Thyroid gland (tissue), 4 donors: ENCODE measurements at regions not wholly inside any gene's neighbourhood (a gene's known extent, or its start where the extent isn't known, plus 50 kb on each side); places are given as distances from the start of the nearest gene placed in this dataset.

Experiments used
- DNase-seq, 2 donors: peaks; one replicate each; pipeline ENCODE4 v3.0.0-alpha.2; 2019
- H3K27ac ChIP-seq, 3 donors: fragments of 200-600 bp; sonication (generic); 1 replicate in 2 of 3; 2 replicates in 1 of 3; pipeline ENCODE4 v1.5.1; 2016 to 2019; ENCODE audit warnings: mild to moderate bottlenecking in 1 of 3, moderate library complexity in 1 of 3
- H3K27me3 ChIP-seq: fragments of 200-600 bp; sonication (generic); one replicate; pipeline ENCODE4 v1.5.1; 2019
- H3K36me3 ChIP-seq, 2 donors: fragments of 200-600 bp; sonication (generic); one replicate each; pipeline ENCODE4 v1.5.1; 2016 to 2019
- H3K4me1 ChIP-seq, 2 donors: fragments of 200-600 bp; sonication (generic); one replicate each; pipeline ENCODE4 v1.5.1; 2017 to 2019
- H3K4me3 ChIP-seq, 3 donors: fragments of 200-600 bp; sonication (generic); replicated peaks in 1 of 3; 1 replicate in 2 of 3; 2 replicates in 1 of 3; pipeline ENCODE4 v1.5.1; 2016; ENCODE audit warnings: mild to moderate bottlenecking in 1 of 3
- H3K9me3 ChIP-seq: fragments of 200-600 bp; sonication (generic); one replicate; pipeline ENCODE4 v1.5.1; 2017
- CTCF ChIP-seq, 6 experiments: fragments of 200-600 bp in 3 of 6; fragments of 450-650 bp in 3 of 6; sonication (generic) in 3 of 6; IDR thresholded peaks; one replicate each; pipeline ENCODE4 v1.5.1; 2016 to 2019; ENCODE audit warnings: antibody characterized with exemption in 6 of 6, mild to moderate bottlenecking in 2 of 6, inconsistent platforms in 1 of 6, moderate library complexity in 1 of 6
- POLR2A ChIP-seq, 2 donors: fragments of 450-650 bp; IDR thresholded peaks; one replicate each; pipeline ENCODE4 v1.6.1; 2017; ENCODE audit warnings: antibody characterized with exemption in 2 of 2, mild to moderate bottlenecking in 2 of 2, moderate library complexity in 1 of 2
- WGBS, 2 donors: methylation state at CpG; one replicate each; pipeline ENCODE4 v1.1.5; 2017; 5-methylcytosine and 5-hydroxymethylcytosine counted together
- intact Hi-C: fragments of 100-400 bp; cut with DNase I; formaldehyde crosslinking; loops from one replicate; pipeline ENCODE4 v1.15.1; 2023

- no peak overlapping the region for H3K4me3 ChIP-seq
- H3K9me3 ChIP-seq = no peaks in the 10 kb centered on the region
- H3K36me3 ChIP-seq = no peaks in the 10 kb centered on the region
- no peak overlapping the region for H3K27ac ChIP-seq
- no peaks in the 10 kb centered on the region for H3K27me3 ChIP-seq
- WGBS, 2 donors = 29 to 63% methylated on average over 1 of the region's 1 CpG
- no peaks in the 10 kb centered on the region for H3K4me1 ChIP-seq
- intact Hi-C loops = no loop called here
- TF ChIP-seq POLR2A (IDR thresholded peaks at IDR 0.05) (no peak), CTCF (IDR thresholded peaks at IDR 0.05) (no peak)
- no peak for DNase-seq
These were observed 447.3 kb downstream of the TAFA4 start for GRCh38 chr3:68485051-68485450.

GRCh38 chr3:68483601-68484000 lies 448.7 kb downstream of the TAFA4 start:
- 36 to 39% methylated on average over 3 of the region's 3 CpGs for WGBS, 2 donors
- Histone ChIP-seq H3K9me3 (no peaks in the 10 kb centered on the region), H3K27me3 (no peaks in the 10 kb centered on the region), H3K36me3 (no peaks in the 10 kb centered on the region), H3K27ac (no peak overlapping the region), H3K4me1 (no peaks in the 10 kb centered on the region), H3K4me3 (no peak overlapping the region)
- intact Hi-C loops = no loop called here
- no peak for TF ChIP-seq CTCF (IDR thresholded peaks at IDR 0.05)
- no peak for TF ChIP-seq POLR2A (IDR thresholded peaks at IDR 0.05)
- DNase-seq = no peak

- TF ChIP-seq POLR2A (IDR thresholded peaks at IDR 0.05) (no peak), CTCF (IDR thresholded peaks at IDR 0.05) (no peak)
- Histone ChIP-seq H3K9me3 (no peaks in the 10 kb centered on the region), H3K27ac (no peak overlapping the region), H3K4me3 (no peak overlapping the region), H3K27me3 (no peaks in the 10 kb centered on the region), H3K4me1 (no peaks in the 10 kb centered on the region), H3K36me3 (no peaks in the 10 kb centered on the region)
- 84 to 86% methylated on average over 2 of the region's 2 CpGs for WGBS, 2 donors
- no peak for DNase-seq
- intact Hi-C loops = no loop called here
These were observed 449.3 kb downstream of the TAFA4 start for GRCh38 chr3:68483041-68483440.

GRCh38 chr3:68482565-68482964 lies 449.8 kb downstream of the TAFA4 start:
- Histone ChIP-seq H3K4me1 (no peaks in the 10 kb centered on the region), H3K36me3 (no peaks in the 10 kb centered on the region), H3K4me3 (no peak overlapping the region), H3K9me3 (no peaks in the 10 kb centered on the region), H3K27ac (no peak overlapping the region), H3K27me3 (no peaks in the 10 kb centered on the region)
- intact Hi-C loops = no loop called here
- DNase-seq = no peak
- 59 to 66% methylated on average over 2 of the region's 2 CpGs for WGBS, 2 donors
- TF ChIP-seq CTCF (IDR thresholded peaks at IDR 0.05) (no peak), POLR2A (IDR thresholded peaks at IDR 0.05) (no peak)

- WGBS, 2 donors = 90 to 93% methylated on average over 3 of the region's 3 CpGs
- no peak for DNase-seq
- no peak for TF ChIP-seq POLR2A (IDR thresholded peaks at IDR 0.05)
- no peak for TF ChIP-seq CTCF (IDR thresholded peaks at IDR 0.05)
- Histone ChIP-seq H3K9me3 (no peaks in the 10 kb centered on the region), H3K27ac (no peak overlapping the region), H3K4me3 (no peak overlapping the region), H3K27me3 (no peaks in the 10 kb centered on the region), H3K36me3 (no peaks in the 10 kb centered on the region), H3K4me1 (no peaks in the 10 kb centered on the region)
- intact Hi-C loops = no loop called here
These were observed 452.6 kb downstream of the TAFA4 start for GRCh38 chr3:68479779-68480178.
